ENCODE measurements at regions not wholly inside any gene's neighbourhood (a gene's known extent, or its start where the extent isn't known, plus 50 kb on each side); places are given as distances from the start of the nearest gene placed in this dataset.

GRCh38 chr6:45727819-45728449 is 287.7 kb downstream of the CLIC5 start:
- no peak for TF ChIP-seq CTCF (IDR thresholded peaks at IDR 0.05; ENCODE audit: low read depth, low read length)
- no peak overlapping the region for H3K4me3 ChIP-seq (ENCODE audit: low read depth, low read length)

GRCh38 chr6:45727228-45727627 is 288.4 kb downstream of the CLIC5 start:
- no peak overlapping the region for H3K4me3 ChIP-seq (ENCODE audit: low read depth, low read length)
- no peak for TF ChIP-seq CTCF (IDR thresholded peaks at IDR 0.05; ENCODE audit: low read depth, low read length)

GRCh38 chr6:45726444-45726843 is 289.2 kb downstream of the CLIC5 start:
- TF ChIP-seq CTCF (IDR thresholded peaks at IDR 0.05; ENCODE audit: low read depth, low read length), result no peak
- H3K4me3 ChIP-seq (ENCODE audit: low read depth, low read length), result no peak overlapping the region

GRCh38 chr6:45724511-45724910 is 291.1 kb downstream of the CLIC5 start:
- TF ChIP-seq CTCF (IDR thresholded peaks at IDR 0.05; ENCODE audit: low read depth, low read length), result no peak
- no peak overlapping the region for H3K4me3 ChIP-seq (ENCODE audit: low read depth, low read length)

GRCh38 chr6:45724027-45724426 is 291.6 kb downstream of the CLIC5 start:
- no peak for TF ChIP-seq CTCF (IDR thresholded peaks at IDR 0.05; ENCODE audit: low read depth, low read length)

GRCh38 chr6:45722876-45723275 is 292.8 kb downstream of the CLIC5 start:
- no peak for TF ChIP-seq CTCF (IDR thresholded peaks at IDR 0.05; ENCODE audit: low read depth, low read length)
- H3K4me3 ChIP-seq (ENCODE audit: low read depth, low read length), result no peak overlapping the region

More at GRCh38 chr6:45724027-45724426, 291.6 kb downstream of the CLIC5 start:
- H3K4me3 ChIP-seq (ENCODE audit: low read depth, low read length), result no peak overlapping the region

GRCh38 chr6:45721665-45722064 is 294.0 kb downstream of the CLIC5 start:
- no peak overlapping the region for H3K4me3 ChIP-seq (ENCODE audit: low read depth, low read length)

More at GRCh38 chr6:45721665-45722064, 294.0 kb downstream of the CLIC5 start:
- no peak for TF ChIP-seq CTCF (IDR thresholded peaks at IDR 0.05; ENCODE audit: low read depth, low read length)

All from WI38 (cell line).